IMR-90 (cell line): ENCODE measurements at regions not wholly inside any gene's neighbourhood (a gene's known extent, or its start where the extent isn't known, plus 50 kb on each side); places are given as distances from the start of the nearest gene placed in this dataset.

ENCODE experiments used
- ATAC-seq: fragments of 200-7000 bp; cut with Tn5 transposase; 2 replicates; pipeline ENCODE4 v1.9.1; 2020; ENCODE audit warnings: low read depth, mild to moderate bottlenecking, moderate library complexity
- BruUV-seq: library from RNA; stranded (reverse); fragments of 400-500 nt; replicated peaks from 2 replicates; lab custom pipeline; 2021; lab: Mats Ljungman, UMichigan
- CTCF ChIA-PET: fragments of 300-600 bp; formaldehyde crosslinking; extraction: SDS; loops from one replicate; lab custom pipeline; 2021; ENCODE audit warnings: antibody characterized with exemption; lab: Yijun Ruan, JAX
- POLR2A ChIA-PET: fragments of 300-600 bp; sonication (Branson Sonifier 250); formaldehyde crosslinking; loops from one replicate; lab custom pipeline; 2022; ENCODE audit warnings: antibody characterized with exemption; ENCODE audit not compliant: unreplicated experiment; lab: Charles Lee
- DNase-seq: peaks from one replicate; pipeline ENCODE4 v3.0.0; 2013
- H2AFZ ChIP-seq: replicated peaks from 2 replicates; pipeline ENCODE3; 2013; ENCODE audit warnings: low read length, mild to moderate bottlenecking; ENCODE audit not compliant: poor library complexity
- H2AK5ac ChIP-seq: 2 replicates; pipeline ENCODE4 v1.6.1; 2013; ENCODE audit warnings: low read depth, low read length, inconsistent platforms
- H2AK9ac ChIP-seq: replicated peaks from 2 replicates; pipeline ENCODE3; 2013; ENCODE audit warnings: mild to moderate bottlenecking, low read depth, low read length, moderate library complexity; ENCODE audit not compliant: poor library complexity
- H2BK120ac ChIP-seq: 2 replicates; pipeline ENCODE4 v1.6.1; 2013; ENCODE audit warnings: low read depth, low read length, inconsistent platforms
- H2BK15ac ChIP-seq: 3 replicates; pipeline ENCODE4 v1.6.1; 2013; ENCODE audit warnings: low read depth, low read length, inconsistent platforms
- H2BK20ac ChIP-seq: 2 replicates; pipeline ENCODE4 v1.6.1; 2013; ENCODE audit warnings: low read depth, mild to moderate bottlenecking, inconsistent platforms, low read length, moderate library complexity
- H2BK5ac ChIP-seq: 2 replicates; pipeline ENCODE4 v1.6.1; 2013; ENCODE audit warnings: mild to moderate bottlenecking, low read depth, low read length, inconsistent platforms; ENCODE audit not compliant: poor library complexity, severe bottlenecking
- H3K14ac ChIP-seq: replicated peaks from 2 replicates; pipeline ENCODE4 v1.6.1; 2013; ENCODE audit warnings: low read depth, low read length, inconsistent platforms
- H3K18ac ChIP-seq: 2 replicates; pipeline ENCODE4 v1.6.1; 2013; ENCODE audit warnings: low read depth, low read length, control low read depth
- H3K23ac ChIP-seq: 2 replicates; pipeline ENCODE4 v1.6.1; 2013; ENCODE audit warnings: low read depth, low read length, inconsistent platforms
- H3K27ac ChIP-seq: 2 replicates; pipeline ENCODE4 v1.5.1; 2013; ENCODE audit warnings: mild to moderate bottlenecking, control low read depth, low read length; ENCODE audit not compliant: insufficient read depth
- H3K27me3 ChIP-seq: 2 replicates; pipeline ENCODE4 v1.6.1; 2013; ENCODE audit warnings: low read length; ENCODE audit not compliant: control insufficient read depth, insufficient read depth
- H3K36me3 ChIP-seq: 2 replicates; pipeline ENCODE4 v1.6.1; 2013; ENCODE audit warnings: low read length, mixed read lengths; ENCODE audit not compliant: control insufficient read depth, insufficient read depth
- H3K4ac ChIP-seq: 2 replicates; pipeline ENCODE4 v1.6.1; 2013; ENCODE audit warnings: low read depth, low read length, inconsistent platforms
- H3K4me1 ChIP-seq: 2 replicates; pipeline ENCODE4 v1.6.1; 2013; ENCODE audit warnings: low read length, mixed read lengths; ENCODE audit not compliant: control insufficient read depth, insufficient read depth
- H3K4me2 ChIP-seq: 2 replicates; pipeline ENCODE4 v1.6.1; 2013; ENCODE audit warnings: low read depth, mild to moderate bottlenecking, control low read depth, low read length, moderate library complexity
- H3K4me3 ChIP-seq: 2 replicates; pipeline ENCODE4 v1.5.1; 2013; ENCODE audit warnings: low read depth, mild to moderate bottlenecking, control low read depth, low read length, moderate library complexity; ENCODE audit not compliant: insufficient read depth
- H3K56ac ChIP-seq: 2 replicates; pipeline ENCODE4 v1.6.1; 2013; ENCODE audit warnings: low read length, inconsistent platforms; ENCODE audit not compliant: insufficient read depth; ENCODE audit errors: extremely low read depth
- H3K79me1 ChIP-seq, 2 experiments: 2 replicates each; pipeline ENCODE4 v1.6.1; 2013; ENCODE audit warnings: low read length in 2 of 2, inconsistent platforms in 1 of 2, low read depth in 1 of 2
- H3K9ac ChIP-seq: 2 replicates; pipeline ENCODE4 v1.6.1; 2013; ENCODE audit warnings: low read depth, low read length, control low read depth
- H3K9me1 ChIP-seq: 2 replicates; pipeline ENCODE4 v1.6.1; 2013; ENCODE audit warnings: low read length, inconsistent platforms; ENCODE audit not compliant: insufficient read depth
- H3K9me3 ChIP-seq: 2 replicates; pipeline ENCODE4 v1.6.1; 2013; ENCODE audit warnings: low read length; ENCODE audit not compliant: control insufficient read depth, insufficient read depth
- H4K20me1 ChIP-seq: 2 replicates; pipeline ENCODE4 v1.6.1; 2013; ENCODE audit warnings: low read length, inconsistent platforms; ENCODE audit not compliant: insufficient read depth
- H4K5ac ChIP-seq: 2 replicates; pipeline ENCODE4 v1.6.1; 2013; ENCODE audit warnings: mild to moderate bottlenecking, low read depth, low read length, control low read depth
- H4K8ac ChIP-seq, 2 experiments: 2 replicates each; pipeline ENCODE4 v1.6.1; 2013; ENCODE audit warnings: low read depth in 2 of 2, low read length in 2 of 2, control low read depth in 1 of 2, inconsistent platforms in 1 of 2
- H4K91ac ChIP-seq: 2 replicates; pipeline ENCODE4 v1.6.1; 2013; ENCODE audit warnings: low read depth, low read length, inconsistent platforms; ENCODE audit not compliant: insufficient read depth
- BHLHE40 ChIP-seq: fragments of 150-350 bp; IDR thresholded peaks from 2 replicates; pipeline ENCODE4 v1.6.1; 2016; ENCODE audit warnings: mild to moderate bottlenecking, low read depth, low read length
- CEBPB ChIP-seq: IDR thresholded peaks from 2 replicates; pipeline ENCODE4 v1.6.1; 2012; ENCODE audit warnings: low read depth, low read length, improper control_type of control experiment
- CHD1 ChIP-seq: IDR thresholded peaks from 2 replicates; pipeline ENCODE4 v1.6.1; 2012; ENCODE audit warnings: low read depth, low read length, improper control_type of control experiment
- ELK1 ChIP-seq: fragments of 150-350 bp; IDR thresholded peaks from 2 replicates; pipeline ENCODE4 v1.6.1; 2016; ENCODE audit warnings: low read depth, mild to moderate bottlenecking, low read length, moderate library complexity, borderline replicate concordance
- FOS ChIP-seq: fragments of 150-350 bp; IDR thresholded peaks from 2 replicates; pipeline ENCODE4 v1.6.1; 2016; ENCODE audit warnings: low read depth, low read length
- MAFK ChIP-seq: IDR thresholded peaks from 2 replicates; pipeline ENCODE4 v1.6.1; 2012; ENCODE audit warnings: low read depth, low read length, improper control_type of control experiment
- MAZ ChIP-seq: IDR thresholded peaks from 2 replicates; pipeline ENCODE4 v1.6.1; 2012; ENCODE audit warnings: low read depth, mild to moderate bottlenecking, low read length, improper control_type of control experiment, moderate library complexity, borderline replicate concordance
- MXI1 ChIP-seq: IDR thresholded peaks from 2 replicates; pipeline ENCODE4 v1.6.1; 2012; ENCODE audit warnings: low read depth, mild to moderate bottlenecking, low read length, moderate library complexity, borderline replicate concordance
- NFE2L2 ChIP-seq: fragments of 150-350 bp; IDR thresholded peaks from 2 replicates; pipeline ENCODE4 v1.6.1; 2016; ENCODE audit warnings: low read depth, mild to moderate bottlenecking, low read length
- POLR2A ChIP-seq: IDR thresholded peaks from 2 replicates; pipeline ENCODE4 v1.6.1; 2012; ENCODE audit warnings: mild to moderate bottlenecking, low read depth, low read length
- RCOR1 ChIP-seq: IDR thresholded peaks from 2 replicates; pipeline ENCODE4 v1.6.1; 2012; ENCODE audit warnings: mild to moderate bottlenecking, low read length, improper control_type of control experiment; ENCODE audit not compliant: insufficient replicate concordance
- RFX5 ChIP-seq: IDR thresholded peaks from 2 replicates; pipeline ENCODE4 v1.8.0; 2012; ENCODE audit warnings: low read depth, mild to moderate bottlenecking, low read length, moderate library complexity
- SMC3 ChIP-seq: fragments of 150-350 bp; IDR thresholded peaks from 2 replicates; pipeline ENCODE4 v1.6.1; 2016; ENCODE audit warnings: low read depth, mild to moderate bottlenecking, antibody characterized with exemption, low read length, moderate library complexity
- USF2 ChIP-seq: fragments of 150-350 bp; IDR thresholded peaks from 2 replicates; pipeline ENCODE4 v1.6.1; 2017; ENCODE audit warnings: mild to moderate bottlenecking, antibody characterized with exemption, low read length, low read depth
- WGBS, 2 experiments: methylation state at CpG; one replicate each; pipeline versions ENCODE4 v1.1.5 to v1.1.7; 2013; ENCODE audit warnings: missing lambda C conversion rate in 2 of 2; ENCODE audit not compliant: insufficient read length in 1 of 2; ENCODE audit errors: extremely low coverage in 2 of 2; 5-methylcytosine and 5-hydroxymethylcytosine counted together
- dilution Hi-C: fragments of 300-500 bp; cut with HindIII; formaldehyde crosslinking; loops from one replicate; pipeline ENCODE4 v1.14.3; 2018; ENCODE audit warnings: low sequenced_read_pairs; ENCODE audit not compliant: unreplicated experiment
- in situ Hi-C: fragments of 300-500 bp; cut with MboI; formaldehyde crosslinking; loops from 3 replicates; pipeline ENCODE4 v1.14.3; 2019; ENCODE audit warnings: low sequenced_read_pairs, inconsistent platforms, mixed read lengths
- intact Hi-C: fragments of 100-400 bp; cut with micrococcal nuclease; formaldehyde crosslinking; loops from 2 replicates; pipeline ENCODE4 v1.10.0; 2022

GRCh38 chr4:86414686-86415085 lies 54.8 kb upstream of the MAPK10 start:
- H3K4me2 ChIP-seq = no peak overlapping the region
- dilution Hi-C loops = no loop called here
- H3K27me3 ChIP-seq = no peaks in the 10 kb centered on the region
- H3K18ac ChIP-seq = no peak overlapping the region
- ATAC-seq = no peak
- H4K5ac ChIP-seq = no peak overlapping the region
- H2BK5ac ChIP-seq = no peak overlapping the region
- no peak overlapping the region for H3K56ac ChIP-seq
- H3K4me1 ChIP-seq = no peaks in the 10 kb centered on the region
- H3K23ac ChIP-seq = no peak overlapping the region
- H3K4me3 ChIP-seq = no peak overlapping the region
- no peak overlapping the region for H2AFZ ChIP-seq
- ChIA-PET CTCF (interaction anchor here (0.6 kb wide), 1 partner anchor 120 kb away, joined by 4 read pairs; no protein-coding TSS in a partner anchor), POLR2A (no interaction called here)
- H3K9me1 ChIP-seq = no peaks in the 10 kb centered on the region
- H3K27ac ChIP-seq = no peak overlapping the region
- intact Hi-C loops = loop anchor here (10.0 kb wide), 1 partner anchor 1320 kb away; no protein-coding TSS in a partner anchor
- H2AK9ac ChIP-seq = no peak overlapping the region
- no CpG with 5 or more reads among the region's 2 CpGs for WGBS, 2 experiments
- TF ChIP-seq CEBPB = no peak
- TF ChIP-seq BHLHE40 = no peak
- TF ChIP-seq RFX5 = no peak
- no peak for TF ChIP-seq USF2
- no peak for TF ChIP-seq MXI1
- no peak for TF ChIP-seq CHD1
- TF ChIP-seq MAFK = no peak
- no peak for TF ChIP-seq MAZ
- TF ChIP-seq ELK1 = no peak
- no peak for TF ChIP-seq SMC3
- no peak for TF ChIP-seq FOS
- no peak for TF ChIP-seq RCOR1
- TF ChIP-seq NFE2L2 = no peak
- no peak for TF ChIP-seq POLR2A
- no peak overlapping the region for H3K14ac ChIP-seq
- H3K36me3 ChIP-seq = no peaks in the 10 kb centered on the region
- no peak for DNase-seq
- no peak overlapping the region for H4K91ac ChIP-seq
- H2BK120ac ChIP-seq = no peak overlapping the region
- in situ Hi-C loops = no loop called here
- H2BK20ac ChIP-seq = no peak overlapping the region
- H2BK15ac ChIP-seq = no peak overlapping the region
- H3K9me3 ChIP-seq = no peaks in the 10 kb centered on the region
- H3K79me1 ChIP-seq = no peaks in the 10 kb centered on the region
- BruUV-seq = no TSS peak
- H3K4ac ChIP-seq = no peak overlapping the region
- no peak overlapping the region for H3K9ac ChIP-seq
- no peak overlapping the region for H2AK5ac ChIP-seq
- no peak overlapping the region for H4K8ac ChIP-seq
- no peaks in the 10 kb centered on the region for H4K20me1 ChIP-seq
